HG02973 (cell line): ENCODE measurements at regions not wholly inside any gene's neighbourhood (a gene's known extent, or its start where the extent isn't known, plus 50 kb on each side); places are given as distances from the start of the nearest gene placed in this dataset.

ENCODE experiments used
- ATAC-seq: cut with Tn5 transposase; IDR thresholded peaks from one replicate; pipeline ENCODE4 v1.9.1; 2021; ENCODE audit warnings: moderate library complexity; ENCODE audit not compliant: unreplicated experiment

GRCh38 chr2:18427762-18428161 lies 132.7 kb downstream of the RDH14 start:
- ATAC-seq, result no peak

- no peak for ATAC-seq
Measured at GRCh38 chr2:18426174-18426573, 134.3 kb downstream of the RDH14 start.

DNA sequence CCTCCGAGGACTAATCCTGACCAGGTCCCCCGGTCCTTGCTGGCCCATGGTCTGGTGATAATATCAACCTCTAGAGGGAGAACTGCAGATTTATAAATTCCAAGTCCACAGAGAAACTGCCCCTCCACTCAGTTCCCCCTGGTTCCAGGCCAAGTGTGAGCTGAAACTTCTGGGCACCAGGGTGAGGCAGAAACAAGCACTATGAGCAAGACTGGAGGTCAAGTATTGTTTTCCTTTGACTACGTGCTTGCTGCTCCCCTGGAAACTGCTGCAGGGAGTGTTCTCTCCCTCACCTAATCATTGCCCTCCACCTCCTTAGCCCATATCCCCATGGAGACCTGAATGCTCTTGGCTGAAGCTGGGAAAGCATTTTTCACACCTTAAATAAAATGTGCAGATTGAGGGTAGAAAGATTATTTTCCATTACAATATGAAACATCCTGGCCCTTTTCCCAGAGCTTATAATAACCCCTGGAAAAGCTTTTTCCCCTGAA lies 135.2 kb downstream of the RDH14 start:
- no peak for ATAC-seq

- no peak for ATAC-seq
Measured at GRCh38 chr2:18423636-18424035, 136.8 kb downstream of the RDH14 start.

DNA sequence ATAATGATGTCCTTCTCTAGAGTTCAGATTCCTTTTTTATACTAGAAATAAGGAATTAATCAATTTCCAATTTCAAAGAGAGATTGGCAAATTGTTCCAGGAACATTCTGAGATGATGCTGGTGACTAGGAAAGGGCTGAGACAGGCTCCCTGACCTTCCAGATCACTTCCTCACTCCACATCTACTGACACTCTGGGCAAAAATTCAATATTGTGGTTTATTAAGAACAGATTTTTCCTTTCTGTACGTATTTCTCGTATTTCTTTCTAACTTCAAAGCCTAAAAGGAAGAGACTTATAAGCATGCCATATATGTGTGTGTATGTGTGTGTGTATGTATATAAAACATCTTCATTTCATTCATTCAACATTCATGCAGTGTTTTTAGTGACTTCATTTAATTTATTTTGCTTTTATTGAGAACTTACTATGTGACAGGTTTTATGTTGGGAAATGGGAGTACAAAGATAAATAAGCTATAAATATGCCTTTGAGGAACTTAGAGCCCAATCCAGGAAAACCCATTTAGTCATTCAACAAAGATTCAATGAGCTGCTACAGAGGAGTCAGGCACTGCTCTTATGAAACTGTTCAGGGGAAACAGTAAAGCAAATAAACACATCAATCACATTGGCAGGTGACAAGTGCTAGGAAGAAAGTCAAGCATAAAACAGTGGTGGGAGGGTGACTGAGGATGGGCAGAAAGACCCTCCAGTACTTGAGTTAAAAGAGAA lies 137.9 kb downstream of the RDH14 start:
- no peak for ATAC-seq

DNA sequence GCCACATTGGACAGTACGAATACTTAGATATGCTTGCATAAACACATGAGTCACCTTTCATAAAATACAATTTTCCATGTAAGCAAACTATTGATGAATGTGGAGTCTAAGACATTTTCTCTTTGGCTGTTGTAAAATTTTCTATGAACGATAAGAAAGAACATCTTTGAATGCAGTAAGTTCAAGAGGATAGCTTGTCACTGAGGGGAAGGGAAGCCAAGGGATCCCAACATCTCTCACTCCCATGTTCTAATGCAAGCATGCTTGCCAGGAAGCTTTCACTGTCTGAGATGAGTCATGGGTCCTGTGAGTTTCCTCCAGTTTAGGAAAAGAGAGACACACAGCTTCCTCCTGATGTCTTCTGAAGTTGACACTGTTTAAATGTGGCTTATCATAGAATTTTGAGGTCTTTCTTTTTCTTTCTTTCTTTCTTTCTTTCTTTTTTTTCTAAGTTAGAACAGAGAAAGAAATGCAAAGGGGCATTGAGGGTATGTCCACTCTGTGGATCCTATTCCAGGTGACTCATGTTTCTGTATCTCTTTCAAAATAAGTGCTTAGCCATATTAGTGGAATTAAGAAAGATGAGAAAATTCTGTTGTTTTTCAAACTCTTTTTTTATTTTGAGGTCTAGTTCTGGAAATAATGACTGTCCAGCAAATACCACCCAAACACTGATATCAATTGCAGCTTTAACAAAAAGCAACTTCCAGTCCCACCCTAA lies 146.6 kb downstream of the RDH14 start:
- ATAC-seq, result no peak

- ATAC-seq, result no peak
Measured at GRCh38 chr2:18412980-18413675, 147.3 kb downstream of the RDH14 start.

DNA sequence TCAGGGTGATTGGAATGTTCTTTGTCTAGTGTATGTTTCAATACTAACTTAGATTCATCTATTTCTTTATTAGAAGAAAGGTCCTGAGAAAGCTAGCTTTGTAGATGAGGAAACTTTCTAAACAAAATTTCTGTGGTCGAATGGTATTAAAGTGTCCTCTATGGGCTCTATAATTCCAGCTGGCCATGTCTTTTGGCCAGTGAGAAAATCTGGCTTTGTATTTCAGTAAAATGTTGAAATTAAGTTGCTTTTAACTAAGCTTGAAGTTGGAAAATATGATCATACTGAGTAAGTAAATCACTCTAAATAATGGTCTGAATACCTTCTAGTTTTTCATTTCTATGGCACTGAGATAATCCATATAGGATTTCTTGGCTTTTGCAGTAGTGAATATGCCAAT lies 148.8 kb downstream of the RDH14 start:
- ATAC-seq, result no peak

GRCh38 chr2:18410543-18410942 lies 149.9 kb downstream of the RDH14 start:
- ATAC-seq, result no peak

DNA sequence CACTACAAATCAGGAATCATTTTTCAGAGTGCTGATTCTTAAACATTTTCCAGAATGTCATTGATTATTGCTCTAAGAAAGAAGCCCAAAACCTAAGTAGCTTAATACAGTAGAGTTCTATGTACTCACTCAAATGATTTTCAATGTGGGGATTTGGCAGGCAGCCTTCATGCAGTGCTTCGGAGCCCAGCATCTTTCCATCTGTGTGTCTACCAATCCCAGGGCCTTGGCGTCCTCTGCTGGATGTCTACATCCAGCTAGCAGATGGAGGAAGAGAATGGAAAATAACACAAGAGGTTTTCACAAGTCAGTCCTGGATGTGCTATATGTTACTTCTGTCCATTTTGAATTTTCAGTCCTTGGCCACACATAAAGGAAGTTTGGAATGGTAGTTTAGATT lies 151.8 kb downstream of the RDH14 start:
- ATAC-seq, result no peak

DNA sequence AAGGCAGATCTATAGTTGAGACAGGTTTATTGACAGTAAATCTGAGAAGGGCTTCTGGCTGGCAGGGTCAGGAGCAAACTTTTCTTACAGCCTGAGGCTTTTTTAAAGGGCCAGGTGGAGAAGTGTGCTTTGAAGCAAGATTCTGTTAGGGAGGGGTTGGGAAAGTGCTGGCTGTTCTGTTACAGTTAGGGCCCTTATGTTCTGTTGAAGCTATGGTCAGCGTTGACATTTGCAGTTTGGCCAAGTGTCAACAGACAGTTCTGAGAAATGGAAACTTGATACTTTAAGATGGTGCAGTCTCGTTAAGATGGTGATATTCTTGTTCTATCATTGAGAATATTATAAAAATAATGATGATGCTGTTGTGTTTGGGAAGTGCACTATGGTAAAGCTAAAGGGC lies 154.2 kb downstream of the RDH14 start:
- no peak for ATAC-seq

DNA sequence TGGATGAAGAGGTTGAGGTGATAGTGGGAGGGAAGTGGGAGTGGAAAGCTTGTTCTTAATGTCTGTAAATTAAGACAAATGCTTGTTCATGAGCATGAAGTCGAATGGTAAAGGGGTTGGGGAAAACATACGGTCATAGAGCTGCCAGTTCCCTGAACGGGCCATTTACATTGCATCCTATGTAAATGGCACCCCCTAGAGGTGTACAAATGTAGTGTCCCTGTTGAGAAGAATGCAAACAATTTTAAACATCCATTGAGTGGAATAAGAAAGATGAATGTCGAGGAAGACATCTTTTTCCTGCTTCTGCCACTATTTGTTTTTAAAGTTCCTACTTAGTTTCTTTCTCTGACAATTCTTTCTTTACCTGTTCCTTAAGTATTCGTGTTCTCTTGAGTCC lies 155.7 kb downstream of the RDH14 start:
- ATAC-seq, result peak; percentile 70

GRCh38 chr2:18403921-18404522 lies 156.4 kb downstream of the RDH14 start:
- ATAC-seq, result no peak

GRCh38 chr2:18402831-18403230 lies 157.6 kb downstream of the RDH14 start:
- no peak for ATAC-seq

DNA sequence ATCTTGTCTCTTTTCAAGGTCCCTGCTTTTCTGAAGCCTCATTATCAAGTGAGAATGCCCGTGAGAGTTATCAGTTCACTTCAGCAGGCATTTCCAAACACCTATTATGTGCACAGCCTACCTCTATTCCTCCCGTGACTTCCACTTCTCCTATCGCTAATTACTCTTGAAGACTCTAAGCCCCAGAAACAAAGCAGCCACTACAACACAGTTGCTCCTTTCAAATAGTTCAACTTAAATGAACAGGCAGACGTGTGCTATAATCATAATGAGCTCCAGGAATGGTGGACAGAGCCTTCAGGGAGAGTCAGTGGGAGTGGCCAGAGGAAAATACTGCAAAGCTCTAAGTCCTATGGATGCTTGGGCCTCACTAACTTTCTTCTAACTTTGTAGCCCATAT lies 159.0 kb downstream of the RDH14 start:
- no peak for ATAC-seq

DNA sequence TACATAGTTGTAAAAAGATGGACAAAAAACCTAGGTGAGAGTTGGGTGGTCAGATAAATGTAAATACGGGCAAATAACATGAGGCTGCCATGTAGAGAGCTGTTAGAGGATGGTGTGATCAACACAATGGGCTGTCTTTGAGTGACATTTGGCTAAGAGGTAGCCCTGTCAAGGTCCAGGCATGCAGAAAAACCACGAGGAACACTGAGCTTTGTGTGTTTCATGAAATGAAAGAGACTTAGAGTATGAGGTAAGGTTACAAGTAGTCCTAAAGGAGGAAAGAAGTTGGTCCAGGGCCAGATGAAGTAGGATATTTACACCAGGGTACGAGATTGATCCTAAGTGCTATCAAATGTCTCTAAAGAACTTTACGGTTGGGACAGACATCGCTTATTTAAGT lies 160.9 kb downstream of the RDH14 start:
- ATAC-seq, result no peak

DNA sequence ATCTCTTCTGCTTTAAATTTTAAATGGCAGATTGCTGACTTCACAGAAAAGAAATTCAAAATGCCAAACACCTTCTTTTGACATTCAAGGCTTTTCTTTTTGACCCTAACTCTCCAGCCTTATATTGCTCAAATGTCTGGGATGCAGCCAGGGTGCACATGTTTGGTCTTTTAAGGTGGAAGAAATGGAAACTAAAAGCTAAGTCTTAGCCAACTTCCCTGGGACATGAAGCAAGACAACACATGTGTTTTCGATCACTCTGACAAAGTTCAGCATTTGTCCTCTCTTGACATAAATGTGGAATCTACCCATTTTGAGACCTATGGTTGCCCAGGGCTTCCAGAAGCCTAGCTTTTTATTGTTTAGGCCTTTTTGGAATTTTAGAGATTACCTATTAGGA lies 161.6 kb downstream of the RDH14 start:
- ATAC-seq, result no peak

- no peak for ATAC-seq
Measured at GRCh38 chr2:18396329-18397010, 164.0 kb downstream of the RDH14 start.

DNA sequence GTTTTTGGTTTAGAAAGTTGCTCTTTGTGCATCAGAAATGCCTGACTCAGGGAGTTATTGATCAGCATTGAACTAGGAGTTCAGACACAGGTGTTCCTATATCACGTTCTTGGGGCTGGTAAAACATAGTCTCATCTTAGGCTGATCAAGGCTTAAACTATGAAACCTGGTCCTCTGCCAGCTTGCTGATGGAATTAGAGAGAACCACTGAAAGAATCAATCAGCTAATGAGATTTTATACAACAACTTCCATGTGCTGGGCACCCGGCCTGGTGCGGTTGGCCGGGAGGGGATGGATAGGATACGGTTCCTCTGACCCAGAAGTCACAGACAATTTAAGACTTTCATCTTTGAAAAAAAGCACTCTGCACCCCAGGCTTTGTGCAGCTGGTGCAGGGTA lies 164.9 kb downstream of the RDH14 start:
- ATAC-seq, result no peak

DNA sequence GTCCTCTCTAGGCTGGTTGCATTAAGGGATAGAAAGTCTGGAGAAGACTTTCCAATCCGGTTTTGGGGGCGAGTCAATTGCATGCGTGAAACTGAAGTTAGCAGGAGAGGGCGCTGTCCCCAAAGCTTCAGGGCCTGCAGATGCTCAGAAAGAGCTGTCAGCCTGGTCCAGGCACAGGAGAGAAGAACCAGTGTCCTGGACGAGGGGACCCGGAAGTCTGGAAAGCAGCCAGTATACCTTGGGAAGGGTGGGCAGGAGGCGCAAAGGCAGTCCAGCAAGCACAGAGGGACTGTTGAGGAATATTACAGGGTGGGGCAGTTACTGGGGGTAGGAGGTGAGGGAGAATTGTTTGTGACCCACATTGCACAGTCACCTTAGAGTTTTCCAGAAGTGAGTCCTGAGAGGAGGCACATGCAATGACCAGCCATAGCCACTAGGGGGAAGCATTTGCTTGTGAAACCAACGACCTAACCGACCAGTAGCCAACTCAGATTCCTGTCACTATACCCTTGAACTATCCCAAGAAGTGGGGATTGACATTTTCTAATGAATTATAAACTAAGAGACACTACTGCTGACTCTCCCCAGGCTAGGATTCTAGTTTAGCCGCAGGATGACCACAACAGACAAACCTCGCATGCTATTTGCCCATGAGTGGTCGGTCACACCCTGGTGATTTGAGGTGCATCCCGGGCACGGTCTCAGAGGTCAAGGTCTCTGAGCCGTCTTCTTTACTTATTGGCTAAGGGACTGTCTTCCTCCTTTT lies 172.8 kb downstream of the RDH14 start:
- ATAC-seq, result peak; percentile 89
